ENCODE measurements at regions not wholly inside any gene's neighbourhood (a gene's known extent, or its start where the extent isn't known, plus 50 kb on each side); places are given as distances from the start of the nearest gene placed in this dataset.

DNA sequence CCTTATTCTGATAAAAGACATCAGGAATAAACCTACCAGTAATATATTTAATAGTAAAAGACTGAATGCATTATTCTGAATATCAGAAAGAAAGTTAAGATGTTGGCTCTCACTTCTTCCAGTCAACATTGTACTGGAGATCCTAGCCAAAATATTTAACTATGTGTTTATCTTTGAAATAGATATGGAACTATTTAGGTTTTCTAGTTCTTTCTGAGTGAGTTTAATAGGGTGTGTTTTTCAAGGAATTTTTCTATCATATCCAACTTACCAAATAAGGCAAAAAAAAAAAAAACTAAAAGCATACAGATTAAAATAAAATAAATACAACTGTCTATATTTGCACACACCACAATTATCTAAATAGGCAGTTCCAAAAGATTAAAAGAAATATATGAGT is 478.9 kb upstream of the LMO3 start:
- H3K36me3 Mint-ChIP-seq: peaks cover 9% of the 10 kb centered on the region
- H3K4me3 ChIP-seq (ENCODE audit: low read length): no peak overlapping the region
- H3K4me1 ChIP-seq (ENCODE audit: control insufficient read depth, insufficient read depth, low read length): no peaks in the 10 kb centered on the region
- no peaks in the 10 kb centered on the region for H3K27me3 ChIP-seq (ENCODE audit: control insufficient read depth, insufficient read depth, low read length)
- H3K27me3 Mint-ChIP-seq (ENCODE audit: low read depth in 2 of 2): no peaks in the 10 kb centered on the region
- intact Hi-C loops (cut with micrococcal nuclease): no loop called here
- H3K9me3 Mint-ChIP-seq: peaks cover 13 to 36% of the 10 kb centered on the region in 2 donors
- TF ChIP-seq, protein P1, sequence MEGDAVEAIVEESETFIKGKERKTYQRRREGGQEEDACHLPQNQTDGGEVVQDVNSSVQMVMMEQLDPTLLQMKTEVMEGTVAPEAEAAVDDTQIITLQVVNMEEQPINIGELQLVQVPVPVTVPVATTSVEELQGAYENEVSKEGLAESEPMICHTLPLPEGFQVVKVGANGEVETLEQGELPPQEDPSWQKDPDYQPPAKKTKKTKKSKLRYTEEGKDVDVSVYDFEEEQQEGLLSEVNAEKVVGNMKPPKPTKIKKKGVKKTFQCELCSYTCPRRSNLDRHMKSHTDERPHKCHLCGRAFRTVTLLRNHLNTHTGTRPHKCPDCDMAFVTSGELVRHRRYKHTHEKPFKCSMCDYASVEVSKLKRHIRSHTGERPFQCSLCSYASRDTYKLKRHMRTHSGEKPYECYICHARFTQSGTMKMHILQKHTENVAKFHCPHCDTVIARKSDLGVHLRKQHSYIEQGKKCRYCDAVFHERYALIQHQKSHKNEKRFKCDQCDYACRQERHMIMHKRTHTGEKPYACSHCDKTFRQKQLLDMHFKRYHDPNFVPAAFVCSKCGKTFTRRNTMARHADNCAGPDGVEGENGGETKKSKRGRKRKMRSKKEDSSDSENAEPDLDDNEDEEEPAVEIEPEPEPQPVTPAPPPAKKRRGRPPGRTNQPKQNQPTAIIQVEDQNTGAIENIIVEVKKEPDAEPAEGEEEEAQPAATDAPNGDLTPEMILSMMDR (IDR thresholded peaks at IDR 0.05): no peak
- no peaks in the 10 kb centered on the region for H3K4me1 Mint-ChIP-seq
- no peak overlapping the region for H3K27ac Mint-ChIP-seq
- no peaks in the 10 kb centered on the region for H3K36me3 ChIP-seq (ENCODE audit: control insufficient read depth, insufficient read depth, low read length)
- H3K9me3 ChIP-seq (ENCODE audit: control insufficient read depth, insufficient read depth, low read length): peaks cover 14% of the 10 kb centered on the region
- H3K4me3 Mint-ChIP-seq: no peak overlapping the region
- no peak for DNase-seq
- no peak for ATAC-seq
- no peak overlapping the region for H3K27ac ChIP-seq (ENCODE audit: low read length)

DNA sequence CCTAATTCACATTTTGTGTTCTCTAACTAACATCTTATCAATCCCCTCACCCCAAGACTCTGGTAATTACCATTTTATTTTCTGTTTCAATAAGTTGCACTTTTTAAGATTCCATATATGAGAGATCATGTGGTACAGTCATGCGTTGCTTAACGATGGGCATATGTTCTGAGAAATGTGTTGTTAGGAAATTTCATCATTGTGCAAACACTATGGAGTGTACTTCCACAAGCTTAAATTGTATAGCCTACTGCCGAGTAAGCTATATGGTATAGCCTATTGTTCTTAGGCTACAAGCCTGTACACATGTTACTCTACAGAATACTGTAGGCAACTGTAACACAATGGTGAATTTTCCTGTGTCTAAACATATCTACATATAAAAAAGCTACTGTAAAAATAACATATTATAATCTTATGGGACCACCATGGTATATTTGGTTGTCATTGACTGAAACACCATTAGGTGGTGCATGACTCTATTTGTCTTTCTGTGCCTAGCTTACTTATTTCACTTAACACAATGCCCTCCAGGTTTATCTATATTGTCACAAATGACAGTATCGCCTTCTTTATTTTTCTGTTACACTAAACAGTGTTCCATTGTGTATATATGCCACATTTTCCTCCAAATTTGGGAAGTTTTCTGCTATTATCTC is 473.4 kb upstream of the LMO3 start:
- Mint-ChIP-seq H3K27ac (no peak overlapping the region), H3K36me3 (no peaks in the 10 kb centered on the region), H3K27me3 (ENCODE audit: low read depth in 2 of 2) (no peaks in the 10 kb centered on the region), H3K9me3 (peaks cover 11 to 22% of the 10 kb centered on the region in 2 donors), H3K4me1 (no peaks in the 10 kb centered on the region), H3K4me3 (no peak overlapping the region)
- peaks cover 14% of the 10 kb centered on the region for H3K9me3 ChIP-seq (ENCODE audit: control insufficient read depth, insufficient read depth, low read length)
- no peaks in the 10 kb centered on the region for H3K4me1 ChIP-seq (ENCODE audit: control insufficient read depth, insufficient read depth, low read length)
- ATAC-seq (no peak), DNase-seq (no peak)
- intact Hi-C loops (cut with micrococcal nuclease): no loop called here
- H3K27me3 ChIP-seq (ENCODE audit: control insufficient read depth, insufficient read depth, low read length): no peaks in the 10 kb centered on the region
- no peak overlapping the region for H3K4me3 ChIP-seq (ENCODE audit: low read length)
- no peaks in the 10 kb centered on the region for H3K36me3 ChIP-seq (ENCODE audit: control insufficient read depth, insufficient read depth, low read length)
- TF ChIP-seq, protein P1 (IDR thresholded peaks at IDR 0.05): no peak
- no peak overlapping the region for H3K27ac ChIP-seq (ENCODE audit: low read length)
- WGBS (ENCODE audit: insufficient coverage): 95% methylated on average over 4 of the region's 4 CpGs

DNA sequence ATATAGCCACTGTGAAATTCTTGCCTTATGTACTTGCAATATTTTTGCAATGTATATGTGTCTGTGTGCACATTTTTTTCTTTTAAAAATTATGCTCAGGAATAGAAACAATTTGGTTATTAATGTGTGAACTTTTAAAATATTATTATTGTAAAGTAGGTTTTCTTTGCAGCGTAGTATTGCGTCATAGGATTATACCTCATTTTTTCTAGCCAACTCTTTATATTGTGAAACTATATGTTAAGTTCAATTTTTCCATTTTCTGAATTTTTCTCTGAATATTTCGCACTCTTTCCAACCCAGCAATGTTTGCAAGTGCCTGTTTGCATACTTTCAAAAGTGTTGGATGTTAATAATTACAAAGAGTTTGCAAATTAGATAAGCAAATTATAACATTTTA is 471.6 kb upstream of the LMO3 start:
- ATAC-seq (no peak), DNase-seq (no peak)
- Mint-ChIP-seq H3K4me1 (no peaks in the 10 kb centered on the region), H3K9me3 (peaks cover 12 to 24% of the 10 kb centered on the region in 2 donors), H3K36me3 (no peaks in the 10 kb centered on the region), H3K27ac (no peak overlapping the region), H3K27me3 (ENCODE audit: low read depth in 2 of 2) (no peaks in the 10 kb centered on the region), H3K4me3 (no peak overlapping the region)
- no peak overlapping the region for H3K4me3 ChIP-seq (ENCODE audit: low read length)
- no peak overlapping the region for H3K27ac ChIP-seq (ENCODE audit: low read length)
- H3K27me3 ChIP-seq (ENCODE audit: control insufficient read depth, insufficient read depth, low read length): no peaks in the 10 kb centered on the region
- peaks cover 7% of the 10 kb centered on the region for H3K9me3 ChIP-seq (ENCODE audit: control insufficient read depth, insufficient read depth, low read length)
- H3K4me1 ChIP-seq (ENCODE audit: control insufficient read depth, insufficient read depth, low read length): no peaks in the 10 kb centered on the region
- TF ChIP-seq, protein P1 (IDR thresholded peaks at IDR 0.05): no peak
- no peaks in the 10 kb centered on the region for H3K36me3 ChIP-seq (ENCODE audit: control insufficient read depth, insufficient read depth, low read length)
- intact Hi-C loops (cut with micrococcal nuclease): no loop called here
- no CpG with 5 or more reads among the region's 3 CpGs for WGBS (ENCODE audit: insufficient coverage)

DNA sequence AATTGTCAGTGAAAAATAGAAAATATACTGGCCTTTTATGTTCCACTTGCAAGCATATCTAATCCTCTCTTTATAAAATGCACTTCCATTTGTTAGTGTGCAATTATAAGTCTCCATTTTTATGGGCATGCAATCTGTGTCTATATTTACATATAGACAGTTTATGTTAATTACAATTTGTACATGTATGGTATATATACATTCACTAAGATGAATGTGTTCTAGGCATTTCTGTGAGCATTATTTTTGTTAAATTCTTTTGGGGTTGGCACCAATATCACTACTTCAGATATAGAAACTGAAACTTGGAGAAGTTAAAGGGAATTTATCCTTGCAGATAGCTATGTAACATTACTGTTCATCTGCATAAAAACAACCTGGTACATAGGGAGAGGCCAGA is 470.8 kb upstream of the LMO3 start:
- no peaks in the 10 kb centered on the region for H3K36me3 ChIP-seq (ENCODE audit: control insufficient read depth, insufficient read depth, low read length)
- ATAC-seq (no peak), DNase-seq (no peak)
- TF ChIP-seq, protein P1 (IDR thresholded peaks at IDR 0.05): no peak
- no peak overlapping the region for H3K27ac ChIP-seq (ENCODE audit: low read length)
- intact Hi-C loops (cut with micrococcal nuclease): no loop called here
- no peak overlapping the region for H3K4me3 ChIP-seq (ENCODE audit: low read length)
- no peaks in the 10 kb centered on the region for H3K36me3 Mint-ChIP-seq
- H3K27ac Mint-ChIP-seq: no peak overlapping the region
- H3K4me1 Mint-ChIP-seq: no peaks in the 10 kb centered on the region
- H3K9me3 Mint-ChIP-seq: peaks cover 12 to 25% of the 10 kb centered on the region in 2 donors
- H3K27me3 Mint-ChIP-seq (ENCODE audit: low read depth in 2 of 2): no peaks in the 10 kb centered on the region
- H3K27me3 ChIP-seq (ENCODE audit: control insufficient read depth, insufficient read depth, low read length): no peaks in the 10 kb centered on the region
- no peak overlapping the region for H3K4me3 Mint-ChIP-seq
- no peaks in the 10 kb centered on the region for H3K4me1 ChIP-seq (ENCODE audit: control insufficient read depth, insufficient read depth, low read length)
- peaks cover 6% of the 10 kb centered on the region for H3K9me3 ChIP-seq (ENCODE audit: control insufficient read depth, insufficient read depth, low read length)
